GM21723 (cell line): ENCODE measurements at regions not wholly inside any gene's neighbourhood (a gene's known extent, or its start where the extent isn't known, plus 50 kb on each side); places are given as distances from the start of the nearest gene placed in this dataset.
A peak's percentile ranks its signal among the peaks of the same experiment; 100 is the strongest.

ENCODE experiments used
- ATAC-seq: cut with Tn5 transposase; IDR thresholded peaks from one replicate; pipeline ENCODE4 v1.9.1; 2021; ENCODE audit warnings: mild to moderate bottlenecking, moderate library complexity; ENCODE audit not compliant: unreplicated experiment

DNA sequence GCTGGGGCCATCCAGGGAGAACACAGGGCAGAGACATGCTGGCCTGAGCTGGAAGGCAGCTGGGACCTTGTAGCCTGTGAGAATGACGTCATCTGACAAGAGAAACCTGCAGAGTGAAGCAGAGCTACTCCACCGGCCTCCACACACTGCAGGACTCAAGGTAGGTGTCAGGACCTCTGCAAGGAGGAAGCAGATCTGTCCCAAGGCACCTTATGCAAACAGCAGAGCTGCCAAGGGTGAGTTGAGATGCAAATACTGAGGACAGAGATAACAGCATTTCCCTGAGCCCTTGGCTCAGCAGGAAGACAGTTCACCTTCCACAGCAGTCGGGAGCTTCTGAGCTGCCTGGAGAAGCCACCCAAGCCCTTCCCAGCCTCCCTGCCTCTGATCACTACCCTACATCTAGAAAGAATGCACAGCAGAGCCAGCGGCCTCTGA, 51.9 kb upstream of the IGSF9B start:
- ATAC-seq, result peak; percentile 47

DNA sequence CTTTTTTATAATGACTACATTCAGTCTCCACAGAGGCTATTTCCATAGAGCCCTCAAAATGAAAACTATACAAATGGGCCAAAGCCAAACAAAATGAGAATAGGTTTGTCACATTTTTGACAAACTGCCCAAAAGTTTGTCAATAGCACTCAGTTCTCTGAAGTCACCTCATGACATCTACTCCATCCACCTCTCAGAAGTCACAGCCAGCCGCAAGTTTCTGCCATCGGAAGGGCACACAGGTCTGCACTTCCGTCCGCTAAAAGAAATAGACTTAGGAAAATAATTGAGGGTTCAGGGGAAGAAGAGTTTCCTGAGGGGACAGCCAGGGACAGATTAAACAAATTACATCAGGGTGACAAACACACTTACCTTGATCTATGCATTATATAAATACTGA, 55.4 kb upstream of the JAM3 start:
- ATAC-seq, result no peak

DNA sequence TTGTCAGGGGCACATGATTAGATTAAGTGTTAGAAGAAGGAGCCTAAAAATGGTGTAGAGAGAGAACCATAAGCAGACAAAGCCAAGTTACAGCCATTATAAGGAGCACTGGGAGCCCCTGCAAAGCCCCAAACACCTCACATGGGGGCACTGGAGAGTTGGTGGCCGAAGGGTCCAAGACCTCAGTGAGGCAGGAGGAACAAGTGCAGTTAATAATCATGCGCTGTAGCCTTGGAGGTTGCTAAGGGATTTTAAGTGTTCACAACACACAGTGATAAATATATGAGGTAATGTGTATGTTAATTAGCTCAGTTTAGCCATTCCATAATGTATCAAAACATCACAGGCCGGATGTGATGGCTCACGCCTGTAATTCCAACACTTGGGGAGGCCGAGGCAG, 54.4 kb upstream of the JAM3 start:
- ATAC-seq, result no peak

DNA sequence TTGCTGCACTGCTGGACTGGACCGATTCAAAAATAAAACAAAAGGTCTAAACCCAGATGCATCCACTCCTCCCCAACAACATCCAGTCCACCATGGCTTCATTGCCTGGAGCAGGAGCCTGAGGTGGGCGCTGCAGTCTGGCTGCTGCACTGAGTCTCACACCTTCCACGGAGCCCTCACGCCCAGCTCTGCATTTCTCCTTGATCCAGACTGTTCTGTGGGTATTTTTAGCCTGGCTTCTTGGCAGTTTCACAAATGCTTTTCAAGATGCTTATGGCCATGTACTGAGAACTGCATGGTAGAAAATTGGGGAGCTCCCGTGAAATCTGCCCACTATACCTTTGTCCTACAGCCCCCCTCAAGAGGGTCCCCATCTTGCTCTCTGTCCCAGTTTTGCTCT, 53.3 kb upstream of the JAM3 start:
- ATAC-seq, result no peak

DNA sequence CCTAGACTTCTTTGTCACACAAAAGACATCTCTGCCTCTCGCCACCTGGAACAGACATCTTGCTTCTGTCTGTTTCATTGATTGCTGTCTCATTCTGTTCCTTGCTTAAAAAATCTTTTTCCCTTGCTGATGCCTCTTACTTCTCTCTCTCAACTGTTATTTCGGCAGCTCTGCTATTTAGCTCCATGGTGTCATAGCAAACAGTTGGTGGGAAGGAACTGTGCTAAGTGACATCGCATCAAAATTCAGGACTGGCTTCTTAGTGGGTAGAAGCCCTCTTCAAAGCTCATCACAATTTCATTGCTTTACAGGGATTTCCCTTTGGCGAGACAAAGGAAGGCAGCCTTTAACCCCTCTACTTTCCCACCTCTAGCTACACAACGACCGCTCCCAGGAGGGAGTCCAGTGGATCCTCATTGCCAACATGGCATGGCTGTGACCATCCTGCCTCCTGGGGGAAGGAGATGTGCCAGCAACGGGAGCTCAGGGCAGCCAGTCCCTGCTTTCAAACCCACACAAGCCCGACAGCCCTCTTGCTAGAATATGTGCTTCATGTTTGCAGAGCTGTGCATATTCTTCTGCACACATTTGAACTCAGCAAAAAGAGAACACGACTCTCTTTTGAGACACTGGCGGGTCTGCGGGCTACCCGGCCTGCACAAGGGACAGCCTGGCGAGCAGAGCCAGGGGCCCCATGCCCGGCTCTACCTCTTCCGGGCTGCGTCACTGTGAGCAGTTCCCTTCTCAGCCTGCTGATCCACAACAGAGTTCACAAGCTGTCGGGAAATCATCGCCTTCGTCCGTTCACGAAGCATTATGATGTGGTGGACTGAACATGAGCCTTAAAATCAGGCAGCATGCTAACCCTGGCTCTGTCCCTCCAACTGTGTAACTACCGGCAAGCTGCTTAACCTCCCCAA, 51.1 kb upstream of the JAM3 start:
- ATAC-seq, result no peak
